Loucy (cell line): ENCODE measurements at regions not wholly inside any gene's neighbourhood (a gene's known extent, or its start where the extent isn't known, plus 50 kb on each side); places are given as distances from the start of the nearest gene placed in this dataset.

ENCODE experiments used
- CTCF ChIP-seq: fragments of 200-600 bp; sonication (generic); conservative IDR thresholded peaks from 2 replicates; pipeline ENCODE4 v1.5.1; 2014; ENCODE audit warnings: mild to moderate bottlenecking, antibody characterized with exemption, low read length
- EZH2phosphoT487 ChIP-seq: fragments of 200-600 bp; IDR thresholded peaks from 2 replicates; pipeline ENCODE4 v1.6.1; 2018; ENCODE audit warnings: antibody characterized with exemption, mild to moderate bottlenecking, moderate library complexity, borderline replicate concordance

DNA sequence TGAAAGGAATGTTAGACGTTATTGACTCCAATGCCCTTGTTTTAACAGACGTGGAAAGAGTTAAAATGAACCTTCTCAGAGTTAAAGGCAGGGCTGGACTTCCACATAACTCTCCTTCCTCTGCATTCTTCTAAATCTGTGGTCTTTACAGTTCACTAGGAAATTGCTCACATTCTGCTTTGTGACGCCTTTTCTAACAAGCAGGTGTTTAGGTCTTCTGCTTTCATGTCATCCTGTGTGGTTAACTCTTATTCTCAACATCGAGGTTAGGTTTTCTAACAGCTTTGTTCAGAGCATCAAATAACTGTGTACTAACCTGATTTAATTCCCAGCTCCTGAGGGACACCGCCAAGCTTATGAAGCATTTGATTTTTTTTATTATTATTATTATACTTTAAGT, 81.3 kb upstream of the NT5E start:
- TF ChIP-seq CTCF (no peak), EZH2phosphoT487 (no peak)
